ENCODE measurements at regions not wholly inside any gene's neighbourhood (a gene's known extent, or its start where the extent isn't known, plus 50 kb on each side); places are given as distances from the start of the nearest gene placed in this dataset.

DNA sequence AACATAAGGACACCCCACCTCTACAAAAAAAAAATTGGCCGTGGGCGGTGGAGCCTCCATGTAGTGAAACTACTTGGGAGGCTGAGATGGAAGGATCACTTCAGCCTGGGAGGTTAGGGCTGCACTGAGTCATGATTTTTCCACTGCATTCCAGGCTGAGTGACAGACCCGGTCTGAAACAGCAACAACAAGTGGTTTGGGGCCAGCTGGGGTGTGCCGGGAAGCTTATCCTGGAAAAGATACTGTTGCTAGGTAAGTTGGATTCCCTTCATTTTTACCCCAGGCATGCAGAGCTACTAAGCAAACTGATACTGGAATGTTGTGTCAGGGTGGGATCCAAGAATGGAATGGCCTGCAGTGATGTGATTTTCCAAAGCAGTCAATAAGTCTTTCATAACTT lies 57.0 kb downstream of the XAGE2 start:
- Histone ChIP-seq H4K20me1 (peaks cover 0 to 12% (median 0%) of the 10 kb centered on the region in 11 experiments; a peak in 3 of 22 replicates), H3K36me3 (no peaks in the 10 kb centered on the region), H3K4me2 (no peak overlapping the region), H3K4me1 (no peaks in the 10 kb centered on the region), H3K27ac (no peak overlapping the region), H3K9ac (no peak overlapping the region), H3K4me3 (no peak overlapping the region), H3K9me3 (replicated peaks in 1 of 11) (no peaks in the 10 kb centered on the region; a peak in 1 of 22 replicates), H3K27me3 (peaks cover 89 to 100% (median 98%) of the 10 kb centered on the region in 11 experiments)
- no peak for TF ChIP-seq Cebpa-rat (IDR thresholded peaks at IDR 0.05)

DNA sequence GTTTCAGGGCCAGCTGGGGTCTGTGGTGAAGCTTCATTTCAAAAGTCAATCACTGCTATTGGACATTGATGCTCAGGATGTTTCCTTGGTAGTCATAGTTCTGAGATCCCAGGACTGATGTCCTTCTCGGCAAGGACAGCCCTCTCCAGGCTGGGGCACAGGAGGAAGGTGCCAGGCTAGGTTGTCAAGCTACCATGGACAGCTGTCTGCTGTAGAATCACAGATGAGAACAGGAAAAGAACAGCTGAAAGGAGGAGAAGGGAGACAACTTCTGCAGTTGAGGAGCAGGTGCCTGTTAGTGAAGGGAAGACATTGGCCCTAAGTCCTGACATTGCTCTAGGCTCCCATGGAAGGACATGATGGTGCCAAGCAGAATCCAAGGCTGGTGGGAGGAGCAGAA lies 58.0 kb downstream of the XAGE2 start:
- Histone ChIP-seq H3K4me3 (no peak overlapping the region), H3K27ac (no peak overlapping the region), H3K4me1 (no peaks in the 10 kb centered on the region), H4K20me1 (peaks cover 0 to 12% (median 0%) of the 10 kb centered on the region in 11 experiments; a peak in 3 of 22 replicates), H3K9me3 (replicated peaks in 1 of 11) (no peaks in the 10 kb centered on the region), H3K27me3 (peaks cover 88 to 100% (median 98%) of the 10 kb centered on the region in 11 experiments), H3K9ac (no peak overlapping the region), H3K36me3 (no peaks in the 10 kb centered on the region), H3K4me2 (no peak overlapping the region)
- TF ChIP-seq Cebpa-rat (IDR thresholded peaks at IDR 0.05) = no peak

DNA sequence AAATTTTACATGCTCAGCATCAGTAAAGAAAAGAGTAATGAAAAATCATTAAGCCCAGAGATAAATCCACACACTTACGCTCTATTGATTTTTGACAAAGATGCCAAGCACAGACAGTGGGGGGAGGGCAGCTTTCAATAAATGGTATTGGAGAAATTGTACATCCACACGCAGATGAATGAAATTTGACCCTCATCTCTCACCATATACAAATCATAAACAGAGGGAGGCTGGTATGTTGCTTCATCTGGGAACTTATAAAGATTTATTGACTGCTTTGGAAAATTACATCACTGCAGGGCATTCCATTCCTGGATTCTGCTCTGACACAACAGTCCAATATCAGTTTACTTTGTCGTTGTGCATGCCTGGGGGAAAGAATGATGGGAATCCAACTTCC lies 58.4 kb upstream of the XAGE1A start:
- Histone ChIP-seq H3K9me3 (replicated peaks in 1 of 11) (peaks cover 0 to 5% (median 0%) of the 10 kb centered on the region in 11 experiments; a peak in 2 of 22 replicates), H4K20me1 (no peaks in the 10 kb centered on the region), H3K27me3 (peaks cover 85 to 93% (median 89%) of the 10 kb centered on the region in 11 experiments), H3K4me1 (no peaks in the 10 kb centered on the region), H3K9ac (no peak overlapping the region), H3K27ac (no peak overlapping the region), H3K4me2 (no peak overlapping the region), H3K36me3 (no peaks in the 10 kb centered on the region), H3K4me3 (no peak overlapping the region)
- TF ChIP-seq Cebpa-rat (IDR thresholded peaks at IDR 0.05) = no peak

Measured in BLaER1 treated with 17β-estradiol and CSF1 and Interleukin-3, amounts not matched to agents 10 nM and 100 nM (cell line).